ENCODE measurements at regions not wholly inside any gene's neighbourhood (a gene's known extent, or its start where the extent isn't known, plus 50 kb on each side); places are given as distances from the start of the nearest gene placed in this dataset.

- no peak for TF ChIP-seq POLR2AphosphoS5 (IDR thresholded peaks at IDR 0.05; ENCODE audit: low read depth)
- no peak for TF ChIP-seq ETS1 (IDR thresholded peaks at IDR 0.05)
- TF ChIP-seq NANOG (IDR thresholded peaks at IDR 0.05; ENCODE audit: borderline replicate concordance), result no peak
- no peak for TF ChIP-seq STAT1 (IDR thresholded peaks at IDR 0.05; ENCODE audit: unreplicated experiment)
- TF ChIP-seq EZH2phosphoT487 (IDR thresholded peaks at IDR 0.05; ENCODE audit: unreplicated experiment), result no peak
- no peak for TF ChIP-seq CTCF (conservative IDR thresholded peaks at IDR 0.05; ENCODE audit: low read depth in 2 of 2)
- TF ChIP-seq ZNF114 (CRISPR knock-in tag; IDR thresholded peaks at IDR 0.05), result no peak
- TF ChIP-seq, protein P1, sequence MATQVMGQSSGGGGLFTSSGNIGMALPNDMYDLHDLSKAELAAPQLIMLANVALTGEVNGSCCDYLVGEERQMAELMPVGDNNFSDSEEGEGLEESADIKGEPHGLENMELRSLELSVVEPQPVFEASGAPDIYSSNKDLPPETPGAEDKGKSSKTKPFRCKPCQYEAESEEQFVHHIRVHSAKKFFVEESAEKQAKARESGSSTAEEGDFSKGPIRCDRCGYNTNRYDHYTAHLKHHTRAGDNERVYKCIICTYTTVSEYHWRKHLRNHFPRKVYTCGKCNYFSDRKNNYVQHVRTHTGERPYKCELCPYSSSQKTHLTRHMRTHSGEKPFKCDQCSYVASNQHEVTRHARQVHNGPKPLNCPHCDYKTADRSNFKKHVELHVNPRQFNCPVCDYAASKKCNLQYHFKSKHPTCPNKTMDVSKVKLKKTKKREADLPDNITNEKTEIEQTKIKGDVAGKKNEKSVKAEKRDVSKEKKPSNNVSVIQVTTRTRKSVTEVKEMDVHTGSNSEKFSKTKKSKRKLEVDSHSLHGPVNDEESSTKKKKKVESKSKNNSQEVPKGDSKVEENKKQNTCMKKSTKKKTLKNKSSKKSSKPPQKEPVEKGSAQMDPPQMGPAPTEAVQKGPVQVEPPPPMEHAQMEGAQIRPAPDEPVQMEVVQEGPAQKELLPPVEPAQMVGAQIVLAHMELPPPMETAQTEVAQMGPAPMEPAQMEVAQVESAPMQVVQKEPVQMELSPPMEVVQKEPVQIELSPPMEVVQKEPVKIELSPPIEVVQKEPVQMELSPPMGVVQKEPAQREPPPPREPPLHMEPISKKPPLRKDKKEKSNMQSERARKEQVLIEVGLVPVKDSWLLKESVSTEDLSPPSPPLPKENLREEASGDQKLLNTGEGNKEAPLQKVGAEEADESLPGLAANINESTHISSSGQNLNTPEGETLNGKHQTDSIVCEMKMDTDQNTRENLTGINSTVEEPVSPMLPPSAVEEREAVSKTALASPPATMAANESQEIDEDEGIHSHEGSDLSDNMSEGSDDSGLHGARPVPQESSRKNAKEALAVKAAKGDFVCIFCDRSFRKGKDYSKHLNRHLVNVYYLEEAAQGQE (IDR thresholded peaks at IDR 0.05; ENCODE audit: unreplicated experiment), result no peak
- no peak for TF ChIP-seq EZH2 (IDR thresholded peaks at IDR 0.05; ENCODE audit: low read depth, unreplicated experiment)
- no peak; the same call in 1 of the 2 replicates for TF ChIP-seq ZNF462 (CRISPR knock-in tag; IDR thresholded peaks at IDR 0.05)
- Mint-ChIP-seq H3K4me1 (peaks cover 20% of the 10 kb centered on the region), H3K27me3 (ENCODE audit: insufficient read depth, low read depth, poor library complexity) (no peaks in the 10 kb centered on the region), H3K36me3 (ENCODE audit: low read depth) (peaks cover 12% of the 10 kb centered on the region), H3K9me3 (peaks cover 3% of the 10 kb centered on the region; the same call in 1 of the 3 replicates), H3K27ac (no peak overlapping the region), H3K4me3 (no peak overlapping the region)
- no peaks in the 10 kb centered on the region for H4K20me1 ChIP-seq (replicated peaks; ENCODE audit: insufficient read depth)
- no peaks in the 10 kb centered on the region for H3K36me3 ChIP-seq (ENCODE audit: insufficient read depth)
- H3K4me3 ChIP-seq, result no peak overlapping the region
- H3K4me2 ChIP-seq, result 0 out of 2 replicates have a peak overlapping the region, but pooled peaks have one; percentile 37
- no peaks in the 10 kb centered on the region for H3K79me2 ChIP-seq (replicated peaks; ENCODE audit: insufficient read depth)
- H3K9me2 ChIP-seq (ENCODE audit: insufficient read depth), result peaks cover 13% of the 10 kb centered on the region; the same call in 1 of the 2 replicates
- DNase-seq (ENCODE audit: low spot score), result peak; percentile 43
- no peak overlapping the region for H2AFZ ChIP-seq
- H3K4me1 ChIP-seq (ENCODE audit: insufficient read depth), result peaks cover 17% of the 10 kb centered on the region
- ATAC-seq, result peak; percentile 84
- H3K27me3 ChIP-seq (ENCODE audit: insufficient read depth), result no peaks in the 10 kb centered on the region
- H3K27ac ChIP-seq (ENCODE audit: low read depth), result no peak overlapping the region
- no peaks in the 10 kb centered on the region for H3F3A ChIP-seq (replicated peaks; ENCODE audit: low read depth)
Observed at GRCh38 chr14:87170179-87170578, 822.8 kb downstream of the GALC start.

Data from GM23338 (cell line).